ENCODE measurements at regions not wholly inside any gene's neighbourhood (a gene's known extent, or its start where the extent isn't known, plus 50 kb on each side); places are given as distances from the start of the nearest gene placed in this dataset.

DNA sequence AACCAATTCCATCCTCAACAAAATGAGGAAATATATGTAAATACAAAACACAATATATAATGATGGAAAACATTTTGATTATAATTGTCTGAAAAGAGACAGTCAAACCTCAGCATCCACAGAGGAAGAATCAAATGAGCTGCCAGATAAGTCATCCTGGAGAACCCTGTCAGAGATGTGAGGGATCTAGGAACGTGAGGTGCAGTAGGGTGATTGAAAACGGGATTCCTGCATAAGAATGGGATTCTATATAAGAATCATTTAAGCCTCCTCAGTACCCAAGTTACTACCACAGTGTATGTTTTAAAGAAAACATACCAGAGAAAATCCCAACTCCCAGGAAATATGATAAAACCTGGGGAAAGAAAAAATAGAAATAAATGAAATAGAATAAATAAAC lies 690.5 kb downstream of the FRK start:
- no peak for DNase-seq (ENCODE audit: low read depth, low spot score)
- TF ChIP-seq, protein P1, sequence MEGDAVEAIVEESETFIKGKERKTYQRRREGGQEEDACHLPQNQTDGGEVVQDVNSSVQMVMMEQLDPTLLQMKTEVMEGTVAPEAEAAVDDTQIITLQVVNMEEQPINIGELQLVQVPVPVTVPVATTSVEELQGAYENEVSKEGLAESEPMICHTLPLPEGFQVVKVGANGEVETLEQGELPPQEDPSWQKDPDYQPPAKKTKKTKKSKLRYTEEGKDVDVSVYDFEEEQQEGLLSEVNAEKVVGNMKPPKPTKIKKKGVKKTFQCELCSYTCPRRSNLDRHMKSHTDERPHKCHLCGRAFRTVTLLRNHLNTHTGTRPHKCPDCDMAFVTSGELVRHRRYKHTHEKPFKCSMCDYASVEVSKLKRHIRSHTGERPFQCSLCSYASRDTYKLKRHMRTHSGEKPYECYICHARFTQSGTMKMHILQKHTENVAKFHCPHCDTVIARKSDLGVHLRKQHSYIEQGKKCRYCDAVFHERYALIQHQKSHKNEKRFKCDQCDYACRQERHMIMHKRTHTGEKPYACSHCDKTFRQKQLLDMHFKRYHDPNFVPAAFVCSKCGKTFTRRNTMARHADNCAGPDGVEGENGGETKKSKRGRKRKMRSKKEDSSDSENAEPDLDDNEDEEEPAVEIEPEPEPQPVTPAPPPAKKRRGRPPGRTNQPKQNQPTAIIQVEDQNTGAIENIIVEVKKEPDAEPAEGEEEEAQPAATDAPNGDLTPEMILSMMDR (conservative IDR thresholded peaks at IDR 0.05): no peak
- Mint-ChIP-seq H3K27ac (ENCODE audit: unreplicated experiment) (no peak overlapping the region), H3K36me3 (ENCODE audit: low read depth) (no peaks in the 10 kb centered on the region), H3K9me3 (peaks cover 15% of the 10 kb centered on the region), H3K27me3 (ENCODE audit: low read depth) (no peaks in the 10 kb centered on the region), H3K4me3 (no peak overlapping the region), H3K4me1 (no peaks in the 10 kb centered on the region)

DNA sequence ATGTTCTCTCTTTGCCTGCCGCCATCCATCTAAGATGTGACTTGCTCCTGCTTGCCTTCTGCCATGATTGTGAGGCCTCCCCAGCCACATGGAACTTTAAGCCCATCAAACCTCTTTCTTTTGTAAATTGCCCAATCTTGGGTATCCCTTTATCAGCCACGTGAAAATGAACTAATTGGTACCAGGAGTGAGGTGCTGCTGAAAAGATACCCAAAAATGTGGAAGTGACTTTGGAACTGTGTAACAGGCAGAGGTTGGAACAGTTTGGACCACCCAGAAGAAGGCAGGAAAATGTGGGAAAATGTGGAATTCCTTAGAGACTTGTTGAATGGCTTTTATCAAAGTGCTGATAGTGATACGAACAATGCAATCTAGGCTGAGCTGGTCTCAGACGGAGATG lies 694.9 kb downstream of the FRK start:
- Mint-ChIP-seq H3K27ac (ENCODE audit: unreplicated experiment) (no peak overlapping the region), H3K9me3 (peaks cover 15% of the 10 kb centered on the region), H3K4me1 (no peaks in the 10 kb centered on the region), H3K27me3 (ENCODE audit: low read depth) (no peaks in the 10 kb centered on the region), H3K36me3 (ENCODE audit: low read depth) (no peaks in the 10 kb centered on the region), H3K4me3 (no peak overlapping the region)
- DNase-seq (ENCODE audit: low read depth, low spot score): no peak
- TF ChIP-seq, protein P1 (conservative IDR thresholded peaks at IDR 0.05): no peak

DNA sequence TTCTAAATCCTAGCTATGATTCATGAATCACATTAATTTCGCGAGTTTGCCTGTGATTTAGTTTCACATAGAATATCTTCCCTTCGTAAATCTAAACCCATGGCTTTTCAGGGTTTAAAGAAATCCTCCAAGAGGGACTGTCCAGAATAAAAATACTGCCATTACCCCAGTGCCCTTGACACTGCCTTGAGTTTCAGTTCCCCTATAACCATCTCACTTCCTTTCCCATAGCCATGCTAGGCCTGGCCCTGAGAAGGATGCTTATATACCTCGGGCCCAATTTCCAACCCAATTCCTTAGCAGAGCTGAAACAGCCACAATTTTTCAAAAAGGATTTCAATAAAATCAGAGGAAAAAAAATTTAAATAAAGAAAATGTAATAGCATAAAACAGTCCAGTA lies 697.3 kb downstream of the FRK start:
- TF ChIP-seq, protein P1 (conservative IDR thresholded peaks at IDR 0.05): no peak
- Mint-ChIP-seq H3K27me3 (ENCODE audit: low read depth) (no peaks in the 10 kb centered on the region), H3K9me3 (peaks cover 15% of the 10 kb centered on the region), H3K4me1 (no peaks in the 10 kb centered on the region), H3K27ac (ENCODE audit: unreplicated experiment) (no peak overlapping the region), H3K4me3 (no peak overlapping the region), H3K36me3 (ENCODE audit: low read depth) (no peaks in the 10 kb centered on the region)
- no peak for DNase-seq (ENCODE audit: low read depth, low spot score)

DNA sequence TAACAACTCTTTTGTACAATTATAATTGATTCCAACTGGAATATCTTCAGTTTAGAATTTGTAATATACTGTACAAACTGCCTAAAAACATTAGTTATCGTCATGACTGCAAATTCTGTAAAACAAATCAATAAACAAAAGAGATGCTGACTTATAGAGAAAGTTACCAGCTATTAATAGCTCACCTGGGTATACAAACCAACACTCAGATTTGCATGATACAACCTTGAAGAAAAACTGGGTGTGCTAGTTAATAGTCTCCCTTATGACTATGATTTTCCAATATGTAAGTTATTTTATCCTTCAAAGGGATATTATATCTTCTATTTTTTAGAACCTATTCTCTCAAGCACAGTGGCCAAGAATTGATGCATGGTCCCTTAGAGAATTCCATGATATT lies 698.5 kb downstream of the FRK start:
- DNase-seq (ENCODE audit: low read depth, low spot score): no peak
- Mint-ChIP-seq H3K27me3 (ENCODE audit: low read depth) (no peaks in the 10 kb centered on the region), H3K4me3 (no peak overlapping the region), H3K36me3 (ENCODE audit: low read depth) (no peaks in the 10 kb centered on the region), H3K9me3 (peaks cover 12% of the 10 kb centered on the region), H3K27ac (ENCODE audit: unreplicated experiment) (no peak overlapping the region), H3K4me1 (no peaks in the 10 kb centered on the region)
- TF ChIP-seq, protein P1 (conservative IDR thresholded peaks at IDR 0.05): no peak

DNA sequence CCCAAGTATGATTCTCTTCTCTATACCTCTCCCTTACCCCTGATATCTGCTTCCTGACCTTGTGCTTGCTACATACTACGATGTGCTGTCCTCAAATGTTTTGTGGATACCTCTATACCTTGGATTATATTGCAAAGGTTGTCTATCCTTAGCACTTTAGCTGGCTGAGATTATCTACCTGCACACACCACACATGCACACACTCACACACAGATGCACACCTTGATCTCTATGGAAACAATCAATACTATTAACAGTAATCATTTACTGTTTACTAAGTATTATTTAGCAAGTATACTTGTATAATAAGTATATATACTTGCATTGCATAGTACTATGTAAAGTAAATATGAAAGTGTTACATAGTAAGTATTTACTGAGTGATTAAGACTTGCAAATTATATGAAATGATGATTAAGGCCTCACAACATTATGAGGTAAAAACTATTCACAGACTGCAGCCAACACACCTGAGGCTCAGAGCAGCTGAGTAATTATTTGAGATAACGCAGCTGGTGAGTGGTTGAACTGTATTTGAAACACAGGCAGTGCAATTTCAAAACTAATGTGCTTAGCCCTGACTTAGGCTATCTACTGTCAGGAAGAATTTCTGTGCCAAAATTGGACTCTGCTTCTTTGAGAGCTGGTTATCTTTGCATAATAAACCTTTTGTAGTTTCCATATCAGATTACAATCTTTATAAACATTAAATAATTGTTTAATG lies 699.9 kb downstream of the FRK start:
- Mint-ChIP-seq H3K4me3 (no peak overlapping the region), H3K4me1 (no peaks in the 10 kb centered on the region), H3K36me3 (ENCODE audit: low read depth) (no peaks in the 10 kb centered on the region), H3K27me3 (ENCODE audit: low read depth) (no peaks in the 10 kb centered on the region), H3K27ac (ENCODE audit: unreplicated experiment) (no peak overlapping the region), H3K9me3 (peaks cover 4% of the 10 kb centered on the region)
- TF ChIP-seq, protein P1 (conservative IDR thresholded peaks at IDR 0.05): no peak
- DNase-seq (ENCODE audit: low read depth, low spot score): no peak

Data from neural crest cell (in vitro differentiated cells).